Calu3 (cell line): ENCODE measurements at regions not wholly inside any gene's neighbourhood (a gene's known extent, or its start where the extent isn't known, plus 50 kb on each side); places are given as distances from the start of the nearest gene placed in this dataset.

Experiments
- BruUV-seq: library from RNA; stranded (reverse); fragments of 400-500 nt; replicated peaks from 2 replicates; lab custom pipeline; 2021; lab: Mats Ljungman, UMichigan
- CTCF ChIA-PET: fragments of 300-600 bp; sonication (Branson Sonifier 250); formaldehyde crosslinking; loops from one replicate; lab custom pipeline; 2022; ENCODE audit warnings: antibody characterized with exemption; lab: Charles Lee
- DNase-seq: peaks from one replicate; pipeline ENCODE4 v3.0.0; 2022
- H3K27ac Mint-ChIP-seq: one replicate; pipeline ENCODE4 v1.8.0; 2022; ENCODE audit warnings: mixed read lengths; ENCODE audit not compliant: unreplicated experiment
- H3K27me3 Mint-ChIP-seq: one replicate; pipeline ENCODE4 v1.8.0; 2022; ENCODE audit warnings: mixed read lengths; ENCODE audit not compliant: unreplicated experiment
- H3K36me3 Mint-ChIP-seq: one replicate; pipeline ENCODE4 v1.8.0; 2022; ENCODE audit warnings: mild to moderate bottlenecking, moderate library complexity, mixed read lengths; ENCODE audit not compliant: insufficient read depth, unreplicated experiment
- H3K4me1 Mint-ChIP-seq: one replicate; pipeline ENCODE4 v1.8.0; 2022; ENCODE audit warnings: mild to moderate bottlenecking, low read depth, mixed read lengths; ENCODE audit not compliant: unreplicated experiment
- H3K4me3 Mint-ChIP-seq: one replicate; pipeline ENCODE4 v1.8.0; 2022; ENCODE audit warnings: mild to moderate bottlenecking, low read depth, moderate library complexity, mixed read lengths; ENCODE audit not compliant: unreplicated experiment
- H3K9me3 Mint-ChIP-seq: one replicate; pipeline ENCODE4 v1.8.0; 2022; ENCODE audit warnings: low read depth, mixed read lengths; ENCODE audit not compliant: unreplicated experiment
- CTCF ChIP-seq: fragments of 200-600 bp; IDR thresholded peaks from one replicate; pipeline ENCODE4 v1.8.0; 2022; ENCODE audit warnings: antibody characterized with exemption; ENCODE audit not compliant: unreplicated experiment
- intact Hi-C: fragments of 100-400 bp; cut with micrococcal nuclease; formaldehyde crosslinking; loops from one replicate; pipeline ENCODE4 v1.10.0; 2022; ENCODE audit not compliant: unreplicated experiment

GRCh38 chr13:82330499-82330898 is 1551.8 kb downstream of the SLITRK1 start:
- no TSS peak for BruUV-seq
- no peak overlapping the region for H3K27ac Mint-ChIP-seq
- no peaks in the 10 kb centered on the region for H3K27me3 Mint-ChIP-seq
- no peaks in the 10 kb centered on the region for H3K36me3 Mint-ChIP-seq
- no peak for TF ChIP-seq CTCF
- no peak for DNase-seq
- no peak overlapping the region for H3K4me3 Mint-ChIP-seq
- no peaks in the 10 kb centered on the region for H3K4me1 Mint-ChIP-seq
- intact Hi-C loops, result no loop called here
- CTCF ChIA-PET, result no interaction called here
- no peaks in the 10 kb centered on the region for H3K9me3 Mint-ChIP-seq

GRCh38 chr13:82323101-82323500 is 1559.2 kb downstream of the SLITRK1 start:
- no peak for DNase-seq
- peak overlapping the region; percentile 47 for H3K4me3 Mint-ChIP-seq
- no peaks in the 10 kb centered on the region for H3K4me1 Mint-ChIP-seq
- BruUV-seq, result no TSS peak
- H3K36me3 Mint-ChIP-seq, result no peaks in the 10 kb centered on the region
- intact Hi-C loops, result no loop called here
- CTCF ChIA-PET, result no interaction called here
- no peaks in the 10 kb centered on the region for H3K9me3 Mint-ChIP-seq
- no peaks in the 10 kb centered on the region for H3K27me3 Mint-ChIP-seq
- H3K27ac Mint-ChIP-seq, result no peak overlapping the region
- no peak for TF ChIP-seq CTCF

- CTCF ChIA-PET, result no interaction called here
- Mint-ChIP-seq H3K36me3 (no peaks in the 10 kb centered on the region), H3K9me3 (no peaks in the 10 kb centered on the region), H3K27me3 (no peaks in the 10 kb centered on the region), H3K4me1 (no peaks in the 10 kb centered on the region), H3K4me3 (no peak overlapping the region), H3K27ac (no peak overlapping the region)
- TF ChIP-seq CTCF, result no peak
- BruUV-seq, result no TSS peak
- intact Hi-C loops, result no loop called here
- DNase-seq, result no peak
Observed at GRCh38 chr13:82305588-82305987, 1576.7 kb downstream of the SLITRK1 start.

- no TSS peak for BruUV-seq
- Mint-ChIP-seq H3K4me1 (no peaks in the 10 kb centered on the region), H3K36me3 (no peaks in the 10 kb centered on the region), H3K27ac (no peak overlapping the region), H3K4me3 (no peak overlapping the region), H3K27me3 (no peaks in the 10 kb centered on the region), H3K9me3 (no peaks in the 10 kb centered on the region)
- CTCF ChIA-PET, result no interaction called here
- no peak for DNase-seq
- intact Hi-C loops, result no loop called here
- TF ChIP-seq CTCF, result no peak
Observed at GRCh38 chr13:82298106-82298505, 1584.2 kb downstream of the SLITRK1 start.
